Liver (tissue), 3 donors: ENCODE measurements at regions not wholly inside any gene's neighbourhood (a gene's known extent, or its start where the extent isn't known, plus 50 kb on each side); places are given as distances from the start of the nearest gene placed in this dataset.

Experiments
- GABPA ChIP-seq, 2 donors: IDR thresholded peaks in 1 of 2; conservative IDR thresholded peaks in 1 of 2; 2 replicates each; pipeline ENCODE4 v1.6.1; 2016; ENCODE audit warnings: antibody characterized with exemption in 2 of 2, mild to moderate bottlenecking in 1 of 2, moderate library complexity in 1 of 2
- RAD21 ChIP-seq, 2 donors: IDR thresholded peaks; 2 replicates each; pipeline ENCODE4 v1.6.1; 2016; ENCODE audit warnings: antibody characterized with exemption in 2 of 2, mild to moderate bottlenecking in 2 of 2
- RXRA ChIP-seq, 2 donors: IDR thresholded peaks; 2 replicates each; pipeline ENCODE4 v1.6.1; 2017 to 2018; ENCODE audit warnings: antibody characterized with exemption in 2 of 2, mild to moderate bottlenecking in 1 of 2
- SP1 ChIP-seq: IDR thresholded peaks from 2 replicates; pipeline ENCODE4 v1.6.1; 2018; ENCODE audit warnings: antibody characterized with exemption, mild to moderate bottlenecking
- YY1 ChIP-seq: IDR thresholded peaks from 2 replicates; pipeline ENCODE4 v1.6.1; 2016; ENCODE audit warnings: antibody characterized with exemption, mild to moderate bottlenecking
- TF ChIP-seq, protein P1 (sequence below): fragments of 150-350 bp; IDR thresholded peaks from 2 replicates; pipeline ENCODE4 v1.5.1; 2017; ENCODE audit warnings: improper control_type of control experiment, low read depth, low read length; ENCODE audit not compliant: missing input control
- TF ChIP-seq, protein P2 (sequence below): IDR thresholded peaks from 2 replicates; pipeline ENCODE4 v1.6.1; 2016; ENCODE audit warnings: antibody characterized with exemption, mild to moderate bottlenecking
- donor health status: healthy.
- donor health status: healthy.

DNA sequence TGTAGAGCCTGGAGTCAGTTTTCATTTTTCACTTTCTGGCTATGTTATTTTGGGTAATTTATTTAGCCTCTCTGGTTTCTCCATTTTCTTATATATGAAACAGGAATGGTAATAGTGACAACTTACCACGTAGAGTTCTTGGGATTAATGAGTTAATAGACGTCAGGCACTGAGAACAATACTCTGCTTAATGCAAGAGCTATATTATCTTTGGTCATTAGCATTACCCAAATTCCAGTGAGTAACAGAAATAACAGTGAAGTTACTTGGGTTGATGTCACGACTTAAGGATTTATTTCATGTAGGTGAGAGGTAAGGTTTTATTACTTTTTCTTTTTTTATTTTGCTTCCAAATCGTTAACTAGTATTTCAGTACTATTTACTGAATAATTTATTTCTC is 601.0 kb upstream of the GCFC2 start:
- TF ChIP-seq, protein P1, sequence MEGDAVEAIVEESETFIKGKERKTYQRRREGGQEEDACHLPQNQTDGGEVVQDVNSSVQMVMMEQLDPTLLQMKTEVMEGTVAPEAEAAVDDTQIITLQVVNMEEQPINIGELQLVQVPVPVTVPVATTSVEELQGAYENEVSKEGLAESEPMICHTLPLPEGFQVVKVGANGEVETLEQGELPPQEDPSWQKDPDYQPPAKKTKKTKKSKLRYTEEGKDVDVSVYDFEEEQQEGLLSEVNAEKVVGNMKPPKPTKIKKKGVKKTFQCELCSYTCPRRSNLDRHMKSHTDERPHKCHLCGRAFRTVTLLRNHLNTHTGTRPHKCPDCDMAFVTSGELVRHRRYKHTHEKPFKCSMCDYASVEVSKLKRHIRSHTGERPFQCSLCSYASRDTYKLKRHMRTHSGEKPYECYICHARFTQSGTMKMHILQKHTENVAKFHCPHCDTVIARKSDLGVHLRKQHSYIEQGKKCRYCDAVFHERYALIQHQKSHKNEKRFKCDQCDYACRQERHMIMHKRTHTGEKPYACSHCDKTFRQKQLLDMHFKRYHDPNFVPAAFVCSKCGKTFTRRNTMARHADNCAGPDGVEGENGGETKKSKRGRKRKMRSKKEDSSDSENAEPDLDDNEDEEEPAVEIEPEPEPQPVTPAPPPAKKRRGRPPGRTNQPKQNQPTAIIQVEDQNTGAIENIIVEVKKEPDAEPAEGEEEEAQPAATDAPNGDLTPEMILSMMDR = no peak
- TF ChIP-seq RAD21 (IDR thresholded peaks at IDR 0.05) = no peak
- TF ChIP-seq RXRA (IDR thresholded peaks at IDR 0.05) = no peak
- no peak for TF ChIP-seq YY1
- TF ChIP-seq, protein P2, sequence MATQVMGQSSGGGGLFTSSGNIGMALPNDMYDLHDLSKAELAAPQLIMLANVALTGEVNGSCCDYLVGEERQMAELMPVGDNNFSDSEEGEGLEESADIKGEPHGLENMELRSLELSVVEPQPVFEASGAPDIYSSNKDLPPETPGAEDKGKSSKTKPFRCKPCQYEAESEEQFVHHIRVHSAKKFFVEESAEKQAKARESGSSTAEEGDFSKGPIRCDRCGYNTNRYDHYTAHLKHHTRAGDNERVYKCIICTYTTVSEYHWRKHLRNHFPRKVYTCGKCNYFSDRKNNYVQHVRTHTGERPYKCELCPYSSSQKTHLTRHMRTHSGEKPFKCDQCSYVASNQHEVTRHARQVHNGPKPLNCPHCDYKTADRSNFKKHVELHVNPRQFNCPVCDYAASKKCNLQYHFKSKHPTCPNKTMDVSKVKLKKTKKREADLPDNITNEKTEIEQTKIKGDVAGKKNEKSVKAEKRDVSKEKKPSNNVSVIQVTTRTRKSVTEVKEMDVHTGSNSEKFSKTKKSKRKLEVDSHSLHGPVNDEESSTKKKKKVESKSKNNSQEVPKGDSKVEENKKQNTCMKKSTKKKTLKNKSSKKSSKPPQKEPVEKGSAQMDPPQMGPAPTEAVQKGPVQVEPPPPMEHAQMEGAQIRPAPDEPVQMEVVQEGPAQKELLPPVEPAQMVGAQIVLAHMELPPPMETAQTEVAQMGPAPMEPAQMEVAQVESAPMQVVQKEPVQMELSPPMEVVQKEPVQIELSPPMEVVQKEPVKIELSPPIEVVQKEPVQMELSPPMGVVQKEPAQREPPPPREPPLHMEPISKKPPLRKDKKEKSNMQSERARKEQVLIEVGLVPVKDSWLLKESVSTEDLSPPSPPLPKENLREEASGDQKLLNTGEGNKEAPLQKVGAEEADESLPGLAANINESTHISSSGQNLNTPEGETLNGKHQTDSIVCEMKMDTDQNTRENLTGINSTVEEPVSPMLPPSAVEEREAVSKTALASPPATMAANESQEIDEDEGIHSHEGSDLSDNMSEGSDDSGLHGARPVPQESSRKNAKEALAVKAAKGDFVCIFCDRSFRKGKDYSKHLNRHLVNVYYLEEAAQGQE = no peak
- no peak for TF ChIP-seq GABPA (IDR thresholded peaks at IDR 0.05 in 1 of 2, conservative IDR thresholded peaks at IDR 0.05 in 1 of 2)
- TF ChIP-seq SP1 = no peak
